Smooth muscle cell (in vitro differentiated cells): ENCODE measurements at regions not wholly inside any gene's neighbourhood (a gene's known extent, or its start where the extent isn't known, plus 50 kb on each side); places are given as distances from the start of the nearest gene placed in this dataset.
"Not testable (repeated sequence)": the region's sequence is repeated elsewhere in the genome, so short reads cannot be mapped to it uniquely, and the experiment has no call there.

ENCODE experiments used
- DNase-seq: peaks from one replicate; lab custom pipeline; 2025; ENCODE audit not compliant: unreplicated experiment; lab: John Stamatoyannopoulos, UW
- H2AFZ ChIP-seq: fragments of 200-600 bp; sonication (generic); 2 replicates; pipeline ENCODE4 v1.6.0; 2016; ENCODE audit warnings: antibody characterized with exemption, low read depth, mild to moderate bottlenecking
- H3F3A ChIP-seq: fragments of 200-600 bp; sonication (generic); 2 replicates; pipeline ENCODE4 v1.6.0; 2017; ENCODE audit warnings: antibody characterized with exemption, low read depth
- H3K27ac ChIP-seq: fragments of 200-600 bp; sonication (generic); 2 replicates; pipeline ENCODE4 v1.5.1; 2016; ENCODE audit warnings: low read depth, mild to moderate bottlenecking
- H3K27me3 ChIP-seq: fragments of 200-600 bp; sonication (generic); 2 replicates; pipeline ENCODE4 v1.6.1; 2016; ENCODE audit warnings: low read depth, mild to moderate bottlenecking
- H3K36me3 ChIP-seq: fragments of 200-600 bp; sonication (generic); 2 replicates; pipeline ENCODE4 v1.5.1; 2016; ENCODE audit warnings: low read depth
- H3K4me1 ChIP-seq: fragments of 200-600 bp; sonication (generic); 2 replicates; pipeline ENCODE4 v1.5.1; 2016; ENCODE audit warnings: low read depth
- H3K4me2 ChIP-seq: fragments of 200-600 bp; sonication (generic); 2 replicates; pipeline ENCODE4 v1.6.0; 2016; ENCODE audit warnings: mild to moderate bottlenecking
- H3K4me3 ChIP-seq: fragments of 200-600 bp; sonication (generic); 2 replicates; pipeline ENCODE4 v1.5.1; 2016; ENCODE audit warnings: mild to moderate bottlenecking
- H3K79me2 ChIP-seq: fragments of 200-600 bp; sonication (generic); 2 replicates; pipeline ENCODE4 v1.6.0; 2016; ENCODE audit warnings: low read depth, mild to moderate bottlenecking
- H3K9ac ChIP-seq: fragments of 200-600 bp; sonication (generic); 2 replicates; pipeline ENCODE4 v1.6.0; 2016; ENCODE audit warnings: low read depth
- H3K9me3 ChIP-seq: fragments of 200-600 bp; sonication (generic); replicated peaks from 2 replicates; pipeline ENCODE4 v1.5.1; 2016; ENCODE audit warnings: low read depth
- H4K20me1 ChIP-seq: fragments of 200-600 bp; sonication (generic); 2 replicates; pipeline ENCODE4 v1.6.0; 2016; ENCODE audit warnings: low read depth
- WGBS: methylation state at CpG from one replicate; pipeline ENCODE4 v1.1.7; 2016; ENCODE audit warnings: low lambda C conversion rate; 5-methylcytosine and 5-hydroxymethylcytosine counted together
- TF ChIP-seq, protein P1 (sequence below): fragments of 200-600 bp; sonication (generic); IDR thresholded peaks from 2 replicates; pipeline ENCODE4 v1.5.1; 2017; ENCODE audit warnings: borderline replicate concordance, mild to moderate bottlenecking, antibody characterized with exemption; ENCODE audit not compliant: insufficient read depth, poor library complexity, severe bottlenecking

DNA sequence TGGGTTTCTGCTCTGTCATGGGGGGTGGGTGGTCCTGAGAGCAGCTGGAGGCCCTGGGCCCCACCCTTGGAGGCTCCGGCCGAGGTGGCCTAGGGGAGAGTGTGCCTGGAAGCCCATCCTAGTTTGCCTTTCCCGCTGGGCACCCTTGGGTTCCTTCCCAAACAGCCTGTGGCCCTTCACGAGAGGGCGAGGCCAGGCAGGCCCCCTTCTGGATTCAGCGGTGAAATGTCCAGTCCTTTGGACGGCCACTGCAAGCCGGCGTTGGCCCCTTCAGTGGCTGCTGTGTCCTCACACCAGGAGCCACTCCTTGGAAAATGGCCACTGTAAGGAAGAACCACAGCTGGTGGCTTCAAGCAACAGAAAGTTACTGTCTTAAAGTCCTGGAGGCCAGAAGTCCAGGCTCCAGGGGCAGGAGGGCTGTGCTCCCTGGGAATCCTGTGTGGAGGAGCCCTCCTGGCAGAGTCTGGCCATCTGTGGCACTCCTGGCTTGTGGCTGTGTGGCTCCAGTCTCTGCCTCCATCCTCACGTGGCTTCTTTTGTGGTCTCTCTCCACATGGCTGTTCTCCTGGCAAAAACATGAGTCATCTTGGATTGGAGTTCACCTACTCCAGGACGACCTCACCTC, 854.1 kb downstream of the TBC1D22A start:
- H3K9ac ChIP-seq = no peak overlapping the region
- no peak overlapping the region for H3K4me2 ChIP-seq
- peaks cover 2% of the 10 kb centered on the region for H3K9me3 ChIP-seq
- no peak overlapping the region for H3K27ac ChIP-seq
- H3K36me3 ChIP-seq = no peaks in the 10 kb centered on the region
- no peaks in the 10 kb centered on the region for H3K4me1 ChIP-seq
- no peaks in the 10 kb centered on the region for H3F3A ChIP-seq
- no peak overlapping the region for H2AFZ ChIP-seq
- TF ChIP-seq, protein P1, sequence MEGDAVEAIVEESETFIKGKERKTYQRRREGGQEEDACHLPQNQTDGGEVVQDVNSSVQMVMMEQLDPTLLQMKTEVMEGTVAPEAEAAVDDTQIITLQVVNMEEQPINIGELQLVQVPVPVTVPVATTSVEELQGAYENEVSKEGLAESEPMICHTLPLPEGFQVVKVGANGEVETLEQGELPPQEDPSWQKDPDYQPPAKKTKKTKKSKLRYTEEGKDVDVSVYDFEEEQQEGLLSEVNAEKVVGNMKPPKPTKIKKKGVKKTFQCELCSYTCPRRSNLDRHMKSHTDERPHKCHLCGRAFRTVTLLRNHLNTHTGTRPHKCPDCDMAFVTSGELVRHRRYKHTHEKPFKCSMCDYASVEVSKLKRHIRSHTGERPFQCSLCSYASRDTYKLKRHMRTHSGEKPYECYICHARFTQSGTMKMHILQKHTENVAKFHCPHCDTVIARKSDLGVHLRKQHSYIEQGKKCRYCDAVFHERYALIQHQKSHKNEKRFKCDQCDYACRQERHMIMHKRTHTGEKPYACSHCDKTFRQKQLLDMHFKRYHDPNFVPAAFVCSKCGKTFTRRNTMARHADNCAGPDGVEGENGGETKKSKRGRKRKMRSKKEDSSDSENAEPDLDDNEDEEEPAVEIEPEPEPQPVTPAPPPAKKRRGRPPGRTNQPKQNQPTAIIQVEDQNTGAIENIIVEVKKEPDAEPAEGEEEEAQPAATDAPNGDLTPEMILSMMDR = no peak
- H3K4me3 ChIP-seq = no peak overlapping the region
- H3K27me3 ChIP-seq = no peaks in the 10 kb centered on the region
- WGBS = 88% methylated on average over 11 of the region's 11 CpGs
- no peak for DNase-seq
- no peaks in the 10 kb centered on the region for H3K79me2 ChIP-seq
- no peaks in the 10 kb centered on the region for H4K20me1 ChIP-seq

DNA sequence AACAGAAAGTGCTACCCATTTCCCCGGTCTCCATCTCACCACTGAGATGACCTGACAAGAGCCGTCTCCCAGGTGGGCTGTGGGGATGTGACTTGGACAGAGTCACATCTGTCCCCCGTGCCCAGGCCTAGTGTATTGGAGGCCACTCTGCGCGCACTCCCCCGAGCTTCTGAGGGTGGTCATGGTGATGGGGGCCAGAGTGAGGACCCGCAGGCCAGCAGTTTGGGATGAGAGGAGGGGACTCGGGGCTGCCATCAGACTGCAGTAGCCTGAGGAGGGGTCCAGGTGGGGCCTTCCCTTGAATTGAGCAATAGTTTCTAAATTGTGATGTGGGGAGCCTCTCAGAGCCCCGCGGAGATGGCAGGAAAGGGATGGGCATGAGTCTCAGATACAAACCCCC, 852.6 kb downstream of the TBC1D22A start:
- Histone ChIP-seq H3K4me2 (no peak overlapping the region), H3K27ac (no peak overlapping the region), H3K4me3 (no peak overlapping the region), H3K4me1 (no peaks in the 10 kb centered on the region), H2AFZ (no peak overlapping the region), H3K79me2 (no peaks in the 10 kb centered on the region), H3K9ac (no peak overlapping the region), H4K20me1 (no peaks in the 10 kb centered on the region), H3F3A (no peaks in the 10 kb centered on the region), H3K9me3 (peaks cover 2% of the 10 kb centered on the region), H3K36me3 (no peaks in the 10 kb centered on the region), H3K27me3 (no peaks in the 10 kb centered on the region)
- TF ChIP-seq, protein P1 = no peak
- DNase-seq = no peak
- WGBS = 82% methylated on average over 10 of the region's 10 CpGs

DNA sequence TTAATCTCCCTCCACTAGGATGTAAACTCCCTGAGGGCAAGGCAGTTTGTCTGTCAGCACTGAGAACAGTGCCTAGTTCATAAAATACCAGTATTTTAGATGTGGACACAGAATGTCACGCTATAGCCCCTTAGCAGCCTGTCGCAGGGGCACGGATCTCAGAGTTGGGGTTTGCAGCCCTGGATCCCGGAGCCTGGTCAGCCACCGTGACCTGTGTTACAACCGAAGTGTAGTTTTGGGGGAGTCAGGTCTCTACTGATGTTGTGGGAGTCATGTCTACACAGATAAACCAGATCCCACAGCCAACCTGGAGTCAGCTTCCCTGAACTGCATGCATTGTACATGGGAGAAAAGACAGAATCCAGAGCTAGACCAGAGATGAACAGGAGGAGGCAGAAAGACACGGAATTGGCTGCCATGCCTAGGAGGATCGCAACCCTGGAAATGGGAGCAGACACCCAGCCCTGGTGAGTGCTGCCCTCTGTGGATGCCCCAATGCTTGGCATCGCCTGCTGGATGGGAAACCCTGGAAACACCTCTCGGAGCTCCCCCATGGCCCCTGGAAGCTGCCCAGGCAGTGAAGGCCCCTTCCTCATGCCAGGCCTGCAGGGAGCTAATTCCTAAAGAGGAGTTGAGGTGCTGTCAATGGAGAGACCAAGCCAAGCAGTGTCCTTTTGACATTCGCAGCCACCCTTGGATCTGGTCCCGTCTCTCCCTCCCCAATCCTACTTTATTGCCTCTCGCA, 851.3 kb downstream of the TBC1D22A start:
- 85% methylated on average over 13 of the region's 13 CpGs for WGBS
- Histone ChIP-seq H3K27ac (no peak overlapping the region), H3K36me3 (no peaks in the 10 kb centered on the region), H3K9ac (no peak overlapping the region), H3K79me2 (no peaks in the 10 kb centered on the region), H4K20me1 (no peaks in the 10 kb centered on the region), H3K27me3 (no peaks in the 10 kb centered on the region), H3K4me3 (no peak overlapping the region), H3K4me1 (no peaks in the 10 kb centered on the region), H3F3A (no peaks in the 10 kb centered on the region), H2AFZ (no peak overlapping the region), H3K9me3 (peaks cover 2% of the 10 kb centered on the region), H3K4me2 (no peak overlapping the region)
- DNase-seq = no peak
- TF ChIP-seq, protein P1 = no peak

DNA sequence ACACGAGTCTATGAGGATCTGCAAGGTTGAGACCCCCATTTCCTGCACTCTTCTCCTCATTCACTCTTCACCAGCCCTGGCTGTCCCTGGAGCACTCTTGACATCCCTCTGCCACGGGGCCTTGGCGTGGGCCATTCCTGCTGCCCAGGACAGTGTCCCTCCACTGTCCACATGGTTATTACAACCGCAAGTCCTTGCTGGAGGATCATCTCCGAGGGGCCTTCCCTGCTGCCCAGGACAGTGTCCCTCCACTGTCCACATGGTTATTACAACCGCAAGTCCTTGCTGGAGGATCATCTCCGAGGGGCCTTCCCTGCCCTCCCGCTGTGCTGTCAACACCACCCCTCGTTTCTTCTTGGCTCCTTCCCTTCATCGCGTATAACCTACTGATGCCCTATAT, 850.7 kb downstream of the TBC1D22A start:
- 64% methylated on average over 11 of the region's 11 CpGs for WGBS
- H3K27me3 ChIP-seq, H3K9me3 ChIP-seq, H3K9ac ChIP-seq, H4K20me1 ChIP-seq, H3F3A ChIP-seq, H3K36me3 ChIP-seq, H3K27ac ChIP-seq, DNase-seq, H3K4me3 ChIP-seq, H3K4me2 ChIP-seq, H3K79me2 ChIP-seq, H3K4me1 ChIP-seq, H2AFZ ChIP-seq: not testable (repeated sequence)
